Umbilical cord (tissue), 1 donor: ENCODE measurements at regions not wholly inside any gene's neighbourhood (a gene's known extent, or its start where the extent isn't known, plus 50 kb on each side); places are given as distances from the start of the nearest gene placed in this dataset.
A peak's percentile ranks its signal among the peaks of the same experiment; 100 is the strongest.
"Not testable (repeated sequence)": the region's sequence is repeated elsewhere in the genome, so short reads cannot be mapped to it uniquely, and the experiment has no call there.

ENCODE experiments used
- DNase-seq: peaks from one replicate; pipeline ENCODE4 v3.0.0-alpha.2; 2015; ENCODE audit warnings: low spot score

DNA sequence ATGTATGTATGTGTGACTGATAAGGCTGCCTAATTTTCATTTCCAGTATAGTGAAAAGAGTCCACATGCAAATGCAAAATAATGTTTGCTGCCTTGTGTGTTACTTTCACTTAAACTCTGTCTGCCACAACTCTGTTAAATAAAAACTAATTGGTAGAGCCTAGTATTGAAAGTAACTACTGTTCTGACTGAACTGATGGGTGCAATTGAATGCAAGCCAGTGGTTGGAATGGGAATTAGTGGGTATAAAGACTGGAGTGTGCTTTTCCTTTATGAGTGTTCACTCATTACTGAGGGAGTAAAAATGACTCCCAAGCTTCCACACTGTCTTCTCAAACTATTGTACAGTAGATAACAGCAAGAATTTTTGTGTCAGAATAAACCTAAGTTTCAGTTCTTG is 571.0 kb downstream of the TMTC2 start:
- DNase-seq, result no peak

DNA sequence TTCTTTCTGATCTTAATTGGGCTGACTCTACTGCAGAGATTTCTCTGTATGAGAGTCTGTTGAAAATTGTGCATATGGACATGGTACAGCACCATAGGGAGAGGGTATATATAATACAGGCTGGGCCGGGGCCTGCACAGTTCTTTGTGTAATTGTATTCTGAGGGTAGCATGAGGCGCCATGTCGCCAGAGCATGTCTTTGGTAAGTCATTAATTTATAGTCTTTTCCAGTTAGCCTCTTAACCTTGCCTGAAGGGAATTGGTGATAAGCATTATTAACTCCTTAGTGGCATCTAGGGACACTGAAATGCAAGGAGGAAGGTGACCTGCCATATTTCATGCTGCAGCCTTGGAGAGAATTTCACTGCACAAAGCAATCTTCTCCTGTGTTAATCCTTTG is 569.9 kb downstream of the TMTC2 start:
- no peak for DNase-seq

DNA sequence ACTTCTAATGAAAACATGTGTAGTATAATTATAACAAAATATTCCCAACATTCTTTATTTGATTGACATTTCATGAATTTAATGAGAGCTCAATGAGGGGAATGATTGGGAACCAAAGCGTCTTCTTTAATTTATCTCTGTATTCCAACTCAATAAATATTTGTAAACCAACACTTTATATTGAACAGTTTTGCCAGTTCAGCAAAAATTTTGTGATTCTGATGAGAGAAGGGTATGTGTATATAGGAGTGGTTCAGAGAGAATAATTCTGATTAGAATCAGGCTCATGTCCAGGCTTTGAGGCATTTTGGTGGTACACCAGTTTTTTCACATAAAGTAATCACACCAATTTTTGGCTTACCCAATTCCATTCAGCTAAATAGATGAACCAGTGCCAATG is 564.2 kb downstream of the TMTC2 start:
- no peak for DNase-seq

DNA sequence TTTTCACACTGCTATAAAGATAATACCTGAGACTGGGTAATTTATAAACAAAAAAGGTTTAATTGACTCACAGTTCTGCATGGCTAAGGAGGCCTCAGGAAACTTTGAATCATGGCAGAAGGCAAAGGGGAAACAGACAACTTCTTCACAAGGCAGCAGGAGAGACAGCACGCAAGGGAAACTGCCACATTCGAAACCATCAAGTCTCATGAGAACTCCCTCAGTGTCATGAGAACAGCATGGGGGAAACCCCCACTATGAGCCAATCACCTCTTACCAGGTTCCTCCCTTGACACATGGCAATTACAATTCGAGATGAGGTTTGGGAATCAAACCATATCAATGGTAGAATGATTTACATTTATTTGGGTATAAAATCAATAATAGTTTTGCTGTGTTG is 558.5 kb downstream of the TMTC2 start:
- DNase-seq, result no peak

DNA sequence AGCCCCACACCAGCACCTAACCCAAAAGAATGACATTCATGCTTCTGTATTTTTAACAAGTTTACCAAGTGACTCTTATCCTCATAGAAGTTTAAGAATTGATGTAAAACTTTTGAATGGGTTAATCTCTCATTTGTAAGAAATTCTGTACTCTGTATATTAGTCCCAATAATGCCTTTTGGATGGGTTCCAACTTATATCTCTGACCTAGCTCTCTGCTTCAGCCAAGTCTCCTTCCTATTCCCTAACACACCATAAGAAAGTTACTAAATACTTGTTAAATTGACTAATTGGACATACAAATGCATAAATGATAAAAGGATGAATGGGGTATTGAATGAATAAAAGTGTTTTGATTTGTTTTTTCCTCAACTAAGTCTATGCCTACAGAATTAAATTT is 557.3 kb downstream of the TMTC2 start:
- no peak for DNase-seq

DNA sequence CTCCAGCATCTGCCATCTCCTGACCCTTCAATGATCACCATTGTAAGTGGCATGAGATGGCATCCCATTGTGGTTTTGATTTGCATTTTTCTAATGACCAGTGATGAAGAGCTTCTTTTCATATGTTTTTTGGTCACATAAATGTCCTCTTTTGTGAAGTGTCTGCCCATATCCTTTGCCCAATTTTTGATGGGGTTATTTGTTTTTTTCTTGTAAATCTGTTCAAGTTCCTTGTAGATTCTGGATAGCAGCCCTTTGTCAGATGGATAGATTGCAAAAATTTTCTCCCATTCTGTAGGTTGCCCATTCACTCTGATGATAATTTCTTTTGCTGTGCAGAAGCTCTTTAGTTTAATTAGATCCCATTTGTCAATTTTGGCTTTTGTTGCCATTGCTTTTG is 547.3 kb downstream of the TMTC2 start:
- not testable (repeated sequence) for DNase-seq

DNA sequence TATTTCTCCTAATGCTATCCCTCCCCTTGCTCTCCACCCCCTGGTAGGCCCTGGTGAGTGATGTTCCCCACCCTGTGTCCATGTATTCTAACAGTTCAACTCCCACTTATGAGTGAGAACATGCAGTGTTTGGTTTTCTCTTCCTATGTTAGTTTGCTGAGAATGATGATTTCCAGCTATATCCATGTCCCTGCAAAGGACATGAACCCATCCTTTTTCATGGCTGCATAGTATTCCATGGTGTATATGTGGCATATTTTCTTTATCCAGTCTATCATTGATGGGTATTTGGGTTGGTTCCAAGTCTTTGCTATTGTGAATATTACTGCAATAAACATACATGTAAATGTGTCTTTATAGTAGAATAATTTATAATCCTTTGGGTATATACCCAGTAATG is 540.3 kb downstream of the TMTC2 start:
- DNase-seq, result not testable (repeated sequence)

DNA sequence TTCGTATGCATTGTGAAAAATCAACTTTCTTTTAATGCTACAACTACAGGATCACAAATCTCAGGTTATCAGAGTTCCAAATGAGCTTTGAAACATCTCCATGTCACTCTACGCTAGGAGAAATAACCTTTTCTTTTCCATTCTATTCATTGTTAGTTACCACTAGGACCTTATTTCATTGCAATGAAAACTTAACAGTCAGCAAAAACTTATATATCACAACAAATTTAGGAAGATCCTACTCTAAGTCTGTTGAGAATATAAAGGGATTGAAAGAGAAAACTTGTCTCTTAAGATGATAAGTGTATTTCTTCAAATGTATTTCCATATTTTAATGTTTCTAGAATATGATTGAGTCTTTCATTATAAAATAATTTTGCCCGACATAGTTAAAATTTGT is 539.1 kb downstream of the TMTC2 start:
- DNase-seq, result no peak

DNA sequence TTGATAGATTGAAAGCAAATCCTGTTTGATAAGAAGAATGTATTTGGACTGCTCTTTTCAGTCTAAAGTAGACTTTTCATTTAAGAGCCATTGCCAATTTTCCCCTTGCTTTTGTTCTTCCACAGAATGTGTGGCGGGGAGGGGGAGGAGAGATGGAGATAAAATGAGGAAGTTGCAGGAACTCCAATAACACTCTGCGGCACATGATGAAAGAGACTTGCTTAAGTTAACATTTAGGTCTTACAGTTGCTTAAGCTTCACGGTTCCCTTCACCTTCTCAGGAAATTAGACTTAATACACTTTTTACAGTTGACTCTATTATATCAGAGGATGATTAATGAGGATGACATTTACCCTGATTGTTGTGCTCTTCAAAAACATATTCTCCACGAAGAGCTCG is 537.3 kb downstream of the TMTC2 start:
- peak; percentile 2 for DNase-seq

DNA sequence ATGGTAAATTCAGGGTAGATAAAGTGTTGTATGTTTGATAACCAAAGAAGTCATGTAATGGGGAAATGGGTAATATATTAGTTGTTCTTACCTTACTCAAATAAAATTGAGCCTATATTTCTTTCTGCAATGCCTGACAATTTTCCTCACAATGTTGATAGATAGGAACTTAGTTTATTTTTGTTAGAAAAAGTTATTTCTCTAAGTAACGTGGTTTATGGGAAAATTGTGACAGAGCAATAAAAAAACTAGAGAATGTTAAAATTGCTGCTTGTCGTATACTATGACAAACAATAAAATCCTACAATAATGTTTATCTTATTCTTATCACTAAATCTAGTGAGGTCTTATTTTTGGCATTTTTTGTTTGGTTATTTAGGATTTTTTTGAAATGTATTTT is 534.1 kb downstream of the TMTC2 start:
- no peak for DNase-seq

DNA sequence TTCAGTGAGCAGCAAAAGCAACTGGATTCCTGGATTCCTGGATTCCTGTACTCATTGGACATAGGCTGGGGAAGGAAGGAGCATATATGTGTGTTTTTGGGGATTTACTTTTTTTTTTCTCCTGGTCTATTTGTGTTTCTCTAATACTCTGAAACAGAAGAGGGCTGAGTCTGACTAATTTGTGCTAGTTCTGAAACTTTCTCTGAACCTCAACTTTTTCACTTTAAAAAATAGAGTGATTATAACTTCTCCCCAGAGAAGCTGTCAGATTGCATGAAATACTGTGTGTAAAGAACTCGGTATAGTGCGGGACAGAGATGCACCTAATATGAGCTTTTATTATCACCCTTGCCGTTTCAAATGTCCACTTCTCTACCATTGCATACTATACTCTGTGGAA is 529.5 kb downstream of the TMTC2 start:
- no peak for DNase-seq

DNA sequence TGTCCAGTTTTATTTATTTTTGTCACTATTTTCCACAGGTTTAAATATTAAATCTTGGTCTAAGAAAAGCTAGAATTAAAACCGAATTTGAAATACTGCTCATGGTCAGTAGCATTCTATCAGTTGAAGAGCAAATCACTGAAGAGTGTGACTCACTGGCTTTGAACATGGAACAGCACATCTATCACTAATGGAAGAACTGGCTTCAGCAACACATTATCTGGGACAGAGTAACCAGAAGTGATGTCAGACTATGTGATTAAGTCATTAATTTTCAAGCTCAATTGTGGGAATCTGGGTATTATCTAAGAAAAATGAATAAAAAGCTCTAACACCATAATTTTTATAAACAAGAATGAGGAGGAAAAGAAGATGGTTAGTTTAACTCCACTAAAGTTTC is 527.5 kb downstream of the TMTC2 start:
- DNase-seq, result no peak

DNA sequence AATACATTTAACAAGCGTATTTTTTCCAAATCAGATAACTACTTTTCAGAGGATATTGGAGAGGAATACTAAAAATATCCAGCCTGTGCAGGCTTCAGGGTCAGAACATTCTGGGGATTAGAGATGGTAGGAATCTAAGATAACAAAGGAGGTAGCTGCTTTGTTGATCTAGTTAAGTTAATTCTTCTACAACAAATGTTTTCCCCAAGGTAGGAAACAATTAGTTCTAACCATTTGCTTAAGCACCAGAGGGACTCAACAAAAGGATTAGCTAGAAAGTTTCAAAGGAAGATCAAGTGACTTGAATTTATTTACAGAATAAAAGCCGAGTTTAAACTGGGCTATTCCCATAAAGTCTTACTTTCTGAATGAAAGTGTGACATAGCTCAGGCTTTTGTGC is 524.2 kb downstream of the TMTC2 start:
- no peak for DNase-seq

DNA sequence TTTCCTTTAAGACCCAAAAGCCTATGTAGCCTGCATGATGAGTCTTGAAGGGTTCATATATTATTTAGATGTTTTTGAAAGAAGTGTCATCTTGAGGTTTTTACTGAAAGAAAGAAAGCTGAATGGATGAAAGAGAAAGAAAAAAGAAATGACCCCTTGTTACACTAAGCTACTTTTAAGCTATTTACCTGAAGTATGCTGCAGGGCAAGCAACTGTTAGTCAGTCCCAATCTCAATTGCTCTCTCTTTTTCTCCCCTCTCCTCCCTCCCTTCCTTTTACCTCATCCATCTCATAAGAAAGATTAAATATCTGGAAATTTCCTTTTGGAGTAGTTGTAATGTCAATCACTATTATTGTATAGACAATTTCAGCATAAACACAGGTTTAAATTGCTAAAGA is 512.4 kb downstream of the TMTC2 start:
- no peak for DNase-seq

DNA sequence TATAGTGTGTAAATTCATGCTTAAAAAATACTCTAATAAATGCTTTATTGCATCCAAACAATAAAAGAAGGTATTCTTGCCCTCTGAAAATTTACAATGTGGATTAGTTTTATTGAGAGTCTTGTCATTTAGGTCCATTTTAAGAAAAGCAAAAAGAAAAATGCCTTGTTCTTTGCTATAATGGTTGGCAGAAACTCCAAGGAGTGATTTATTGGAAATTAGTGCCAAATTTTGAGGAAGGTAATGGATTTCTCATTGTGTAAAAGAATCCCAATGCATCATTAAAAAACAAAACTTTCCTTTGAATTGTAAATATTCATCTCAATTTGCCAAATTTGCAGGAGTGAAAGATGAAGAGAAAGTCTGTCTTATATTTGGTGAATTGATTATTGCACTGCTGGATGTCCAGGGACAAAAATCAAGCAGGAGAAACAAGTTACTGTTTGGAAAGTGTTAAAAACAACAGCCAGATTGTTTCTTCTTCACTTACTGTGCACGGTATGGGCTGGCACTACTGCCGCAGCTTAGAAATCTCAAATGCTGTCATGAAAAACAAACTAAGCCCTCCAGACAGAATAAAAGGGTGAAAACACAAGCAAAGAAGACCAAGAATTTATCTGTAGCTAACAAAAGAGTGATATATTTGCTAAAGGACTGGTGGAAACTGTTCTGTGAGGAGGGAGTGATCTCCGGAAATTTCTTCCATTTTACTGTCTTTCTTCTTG is 511.7 kb downstream of the TMTC2 start:
- peak; percentile 22 for DNase-seq

DNA sequence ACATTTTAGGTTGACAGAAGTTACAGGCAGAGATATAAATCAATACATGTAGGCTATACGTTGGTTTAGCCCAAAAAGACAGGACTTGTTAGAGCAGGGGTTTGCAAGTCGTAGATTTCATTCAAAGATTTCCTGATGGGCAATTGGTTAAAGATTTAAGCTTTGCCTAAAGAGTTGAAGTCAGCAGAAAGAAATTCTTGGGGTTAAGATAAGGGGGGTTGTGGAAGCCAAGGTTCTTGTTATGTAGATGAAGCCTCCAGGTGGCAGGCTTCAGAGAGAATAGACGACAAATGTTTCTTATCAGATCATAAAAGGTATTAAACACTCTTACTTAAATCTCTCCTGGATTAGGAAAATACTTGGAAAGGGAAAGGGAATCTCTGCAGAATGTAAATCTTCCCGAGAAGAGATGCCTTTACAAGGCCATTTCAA is 510.8 kb downstream of the TMTC2 start:
- peak; percentile 75 for DNase-seq

DNA sequence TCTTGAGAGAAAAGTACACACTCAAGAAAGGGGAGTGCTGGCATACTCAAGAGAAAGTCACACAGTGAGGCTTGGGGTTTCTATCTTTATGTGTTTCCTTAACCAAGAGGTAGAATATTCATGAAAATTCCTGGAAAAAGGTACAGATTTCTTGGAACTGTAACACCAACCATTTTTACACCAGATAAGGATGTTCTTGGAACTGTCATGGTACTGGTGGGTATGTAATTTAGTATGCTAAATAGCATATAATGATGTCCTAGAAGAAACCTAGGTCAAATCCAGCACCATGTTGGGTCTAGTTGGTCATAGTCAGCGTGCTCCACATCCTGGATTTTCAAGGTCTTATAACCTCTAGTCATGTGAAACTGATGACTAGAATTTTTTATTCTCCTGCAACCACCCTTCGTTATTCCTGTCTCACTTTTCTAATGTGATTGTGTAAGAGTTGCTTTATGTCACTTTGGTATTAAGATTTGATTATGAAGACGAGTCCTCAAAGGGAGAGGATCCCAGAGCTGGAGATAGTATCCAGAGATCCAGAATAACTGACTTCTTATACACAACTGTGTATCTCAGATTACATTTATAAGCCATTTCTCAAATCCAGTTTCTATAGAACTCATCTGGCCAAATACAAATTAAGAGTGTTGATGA is 510.1 kb downstream of the TMTC2 start:
- DNase-seq, result peak; percentile 17

DNA sequence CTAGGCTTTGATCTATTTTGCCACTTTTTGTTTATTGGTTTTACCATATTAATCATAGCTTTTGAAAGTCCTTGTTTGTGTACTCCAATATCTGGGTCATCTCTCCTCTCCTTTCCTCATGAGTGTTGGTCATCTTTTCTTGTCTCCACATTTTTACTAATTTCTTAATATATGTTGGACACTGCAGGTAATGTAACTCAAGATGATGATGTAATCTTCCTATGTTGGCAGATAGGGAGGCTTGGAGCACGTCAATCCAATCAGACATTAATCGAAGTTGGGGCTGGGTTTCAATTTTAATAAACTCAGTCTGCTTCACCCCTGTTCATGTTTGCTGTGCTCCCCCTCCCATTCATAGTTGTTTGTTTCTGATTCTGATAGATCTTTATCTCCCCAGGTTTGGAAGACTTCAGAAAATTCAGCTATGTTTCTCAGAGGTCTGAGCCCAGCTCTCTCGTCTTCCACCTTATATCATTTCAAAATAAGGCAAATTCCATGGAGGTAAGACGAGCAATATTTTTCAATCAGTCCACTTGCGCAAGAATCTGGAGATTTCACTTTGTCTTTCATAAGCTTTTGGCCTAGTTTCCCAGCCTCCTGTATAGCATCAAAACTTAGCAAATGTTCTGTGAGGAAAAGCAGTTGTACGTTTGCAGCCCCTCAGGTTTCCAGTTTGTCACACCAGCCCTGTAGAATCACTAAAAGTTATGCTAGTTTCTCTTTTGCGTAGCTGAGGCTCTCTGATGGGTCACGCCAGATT is 504.1 kb downstream of the TMTC2 start:
- DNase-seq, result peak; percentile 18

DNA sequence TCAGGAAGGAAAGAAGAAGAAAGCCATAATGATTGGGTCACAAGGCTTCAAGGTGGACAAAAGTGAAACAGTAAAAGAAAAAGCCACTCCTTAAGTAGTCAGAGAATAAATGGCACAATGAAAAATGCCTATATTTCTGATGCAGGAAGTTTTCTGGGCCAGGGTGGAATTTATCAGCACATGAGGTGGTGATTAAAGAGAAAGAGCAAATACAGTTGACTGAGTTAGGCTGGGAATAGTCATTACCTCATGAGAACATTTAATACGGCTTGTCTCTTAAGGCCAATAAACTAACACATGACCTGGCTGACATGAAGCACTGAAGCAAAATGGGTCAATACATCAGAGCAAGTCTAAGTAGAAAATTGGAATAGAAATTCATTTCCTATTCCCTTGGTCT is 499.7 kb downstream of the TMTC2 start:
- no peak for DNase-seq

DNA sequence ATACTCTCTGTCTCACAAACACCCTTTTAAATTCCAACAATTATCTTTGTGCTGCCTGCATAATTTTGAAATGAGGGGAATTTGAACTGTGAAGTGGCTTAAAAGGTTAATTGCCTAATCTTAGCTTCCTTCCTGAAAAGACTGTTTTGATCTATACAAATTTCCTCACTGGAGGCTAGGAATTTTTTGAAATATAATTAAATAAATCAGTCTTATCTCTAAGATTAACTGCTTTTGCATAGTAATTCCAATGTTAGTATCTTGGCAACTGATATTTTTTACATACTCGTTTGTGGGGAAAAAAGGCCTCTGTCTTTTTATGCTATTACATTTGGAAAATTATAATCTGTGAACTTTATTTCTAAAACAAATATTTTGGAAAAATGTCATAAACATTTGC is 498.5 kb downstream of the TMTC2 start:
- no peak for DNase-seq
